ENCODE measurements at regions not wholly inside any gene's neighbourhood (a gene's known extent, or its start where the extent isn't known, plus 50 kb on each side); places are given as distances from the start of the nearest gene placed in this dataset.

DNA sequence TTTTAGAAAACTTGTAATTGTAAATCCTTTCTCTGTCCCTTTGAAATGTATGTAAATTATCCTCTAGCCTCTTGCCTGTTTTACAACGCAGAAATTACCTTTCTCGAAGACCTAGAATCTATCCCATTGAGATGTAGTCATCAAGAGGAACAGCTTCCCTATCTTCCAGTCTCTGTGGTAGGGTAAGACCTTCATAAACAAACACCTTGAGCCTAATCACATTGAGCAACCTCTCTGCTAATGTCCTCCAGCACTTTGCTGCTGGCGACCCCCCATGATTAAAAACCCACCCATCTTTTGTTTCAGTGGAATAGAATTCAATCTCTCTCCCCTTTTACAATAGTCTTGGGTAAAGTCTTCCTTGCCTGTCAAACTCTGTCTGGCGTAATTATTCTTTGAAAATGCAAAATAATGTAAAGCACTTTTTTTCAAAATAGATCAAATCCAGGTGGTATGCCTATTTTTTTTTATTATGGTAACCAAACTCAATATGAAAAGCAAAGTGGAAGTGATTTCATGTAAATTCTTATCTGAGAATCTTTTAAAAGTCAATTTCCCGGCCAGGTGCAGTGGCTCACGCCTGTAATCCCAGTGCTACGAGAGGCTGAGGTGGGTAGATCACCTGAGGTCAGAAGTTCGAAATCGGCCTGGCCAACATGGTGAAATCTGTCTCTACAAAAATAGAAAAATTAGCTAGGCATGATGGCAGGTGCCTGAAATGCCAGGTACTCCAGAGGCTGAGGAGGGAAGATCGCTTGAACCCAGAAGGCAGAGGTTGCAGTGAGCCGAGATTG is 237.9 kb downstream of the GRXCR1 start:
- Histone ChIP-seq H3K27me3 (ENCODE audit: insufficient read depth, poor library complexity, severe bottlenecking) (no peaks in the 10 kb centered on the region), H3K36me3 (ENCODE audit: low read depth) (no peaks in the 10 kb centered on the region), H3K27ac (ENCODE audit: poor library complexity, severe bottlenecking) (no peak overlapping the region), H3K9me3 (ENCODE audit: severe bottlenecking) (no peaks in the 10 kb centered on the region), H3K4me1 (ENCODE audit: insufficient read depth, poor library complexity, severe bottlenecking) (peaks cover 12% of the 10 kb centered on the region), H3K4me3 (ENCODE audit: severe bottlenecking) (no peak overlapping the region)
- no peak for ATAC-seq (ENCODE audit: low read depth)
- DNase-seq (ENCODE audit: low spot score): no peak
- TF ChIP-seq, protein P1, sequence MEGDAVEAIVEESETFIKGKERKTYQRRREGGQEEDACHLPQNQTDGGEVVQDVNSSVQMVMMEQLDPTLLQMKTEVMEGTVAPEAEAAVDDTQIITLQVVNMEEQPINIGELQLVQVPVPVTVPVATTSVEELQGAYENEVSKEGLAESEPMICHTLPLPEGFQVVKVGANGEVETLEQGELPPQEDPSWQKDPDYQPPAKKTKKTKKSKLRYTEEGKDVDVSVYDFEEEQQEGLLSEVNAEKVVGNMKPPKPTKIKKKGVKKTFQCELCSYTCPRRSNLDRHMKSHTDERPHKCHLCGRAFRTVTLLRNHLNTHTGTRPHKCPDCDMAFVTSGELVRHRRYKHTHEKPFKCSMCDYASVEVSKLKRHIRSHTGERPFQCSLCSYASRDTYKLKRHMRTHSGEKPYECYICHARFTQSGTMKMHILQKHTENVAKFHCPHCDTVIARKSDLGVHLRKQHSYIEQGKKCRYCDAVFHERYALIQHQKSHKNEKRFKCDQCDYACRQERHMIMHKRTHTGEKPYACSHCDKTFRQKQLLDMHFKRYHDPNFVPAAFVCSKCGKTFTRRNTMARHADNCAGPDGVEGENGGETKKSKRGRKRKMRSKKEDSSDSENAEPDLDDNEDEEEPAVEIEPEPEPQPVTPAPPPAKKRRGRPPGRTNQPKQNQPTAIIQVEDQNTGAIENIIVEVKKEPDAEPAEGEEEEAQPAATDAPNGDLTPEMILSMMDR (IDR thresholded peaks at IDR 0.05; ENCODE audit: poor library complexity, severe bottlenecking): no peak

DNA sequence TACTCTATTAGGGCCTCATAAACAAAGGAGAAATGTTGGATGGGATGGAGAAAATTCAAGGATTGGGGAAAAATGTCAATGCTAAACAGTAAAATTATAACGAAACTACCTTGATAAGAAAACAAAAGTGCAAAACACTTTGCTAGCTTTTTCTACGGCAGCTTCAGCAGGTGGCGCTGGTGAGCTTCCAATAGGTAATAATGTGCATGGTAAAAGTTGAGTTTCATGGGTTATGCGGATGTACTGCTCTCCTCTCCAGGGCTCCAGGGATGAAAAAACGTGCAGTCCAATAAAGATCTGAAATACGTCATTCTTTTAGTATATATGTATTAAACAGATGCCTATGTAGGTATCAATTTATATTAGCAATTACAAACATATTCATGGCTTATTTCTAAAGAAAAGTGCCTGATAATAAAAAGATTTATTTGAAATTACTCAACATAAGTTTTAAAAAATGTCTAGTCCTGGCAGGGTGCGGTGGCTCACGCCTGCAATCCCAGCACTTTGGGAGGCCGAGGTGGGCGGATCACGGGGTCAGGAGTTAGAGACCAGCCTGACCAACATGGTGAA is 239.6 kb downstream of the GRXCR1 start:
- ATAC-seq (ENCODE audit: low read depth): peak; percentile 68; the same call in 2 of the 3 replicates
- no peaks in the 10 kb centered on the region for H3K9me3 ChIP-seq (ENCODE audit: severe bottlenecking)
- TF ChIP-seq, protein P1 (IDR thresholded peaks at IDR 0.05; ENCODE audit: poor library complexity, severe bottlenecking): peak; percentile 92
- H3K27ac ChIP-seq (ENCODE audit: poor library complexity, severe bottlenecking): no peak overlapping the region
- H3K36me3 ChIP-seq (ENCODE audit: low read depth): no peaks in the 10 kb centered on the region
- no peak for DNase-seq (ENCODE audit: low spot score)
- no peak overlapping the region for H3K4me3 ChIP-seq (ENCODE audit: severe bottlenecking)
- H3K4me1 ChIP-seq (ENCODE audit: insufficient read depth, poor library complexity, severe bottlenecking): peaks cover 12% of the 10 kb centered on the region
- no peaks in the 10 kb centered on the region for H3K27me3 ChIP-seq (ENCODE audit: insufficient read depth, poor library complexity, severe bottlenecking)

DNA sequence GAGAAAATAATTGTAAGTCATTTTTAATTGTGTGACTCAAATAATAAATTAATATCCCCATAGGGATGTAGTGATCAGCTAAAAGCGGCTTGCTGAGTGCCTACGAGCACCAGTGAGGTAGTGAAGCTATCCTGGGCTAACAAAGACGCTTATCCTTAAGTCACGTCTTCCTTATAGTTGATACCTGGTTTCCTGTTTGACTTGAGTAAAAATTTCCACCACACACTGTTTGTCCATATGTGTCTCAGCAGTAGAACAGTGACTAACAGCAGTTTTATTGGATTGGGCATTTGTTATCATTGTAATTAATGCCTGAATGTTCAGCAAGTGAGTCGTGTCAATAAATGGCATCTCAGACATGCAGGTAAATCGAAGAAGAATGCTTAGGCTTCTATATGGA is 241.1 kb downstream of the GRXCR1 start:
- no peak for DNase-seq (ENCODE audit: low spot score)

DNA sequence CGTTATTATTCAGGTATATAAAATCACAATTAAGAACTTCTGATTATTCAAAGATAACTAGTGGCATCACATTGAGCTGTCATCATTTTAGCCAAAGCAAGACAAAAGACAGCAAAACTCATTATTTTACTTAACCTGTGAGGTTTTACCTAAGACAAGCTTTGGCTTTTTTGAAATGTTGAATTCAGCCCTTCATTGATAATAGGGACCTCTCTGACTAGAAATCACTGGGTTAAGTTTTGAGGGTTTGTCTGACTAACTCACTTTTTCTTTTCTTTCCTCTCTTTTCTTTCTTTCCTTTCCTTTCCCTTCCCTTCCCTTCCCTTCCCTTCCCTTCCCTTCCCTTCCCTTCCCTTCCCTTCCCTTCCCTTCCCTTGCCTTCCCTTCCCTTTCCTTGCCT is 244.2 kb downstream of the GRXCR1 start:
- DNase-seq (ENCODE audit: low spot score) (no peak), ATAC-seq (ENCODE audit: low read depth) (no peak)
- H3K4me3 ChIP-seq (ENCODE audit: severe bottlenecking): no peak overlapping the region
- H3K9me3 ChIP-seq (ENCODE audit: severe bottlenecking): no peaks in the 10 kb centered on the region
- H3K36me3 ChIP-seq (ENCODE audit: low read depth): no peaks in the 10 kb centered on the region
- H3K27ac ChIP-seq (ENCODE audit: poor library complexity, severe bottlenecking): no peak overlapping the region
- no peaks in the 10 kb centered on the region for H3K27me3 ChIP-seq (ENCODE audit: insufficient read depth, poor library complexity, severe bottlenecking)
- TF ChIP-seq, protein P1 (IDR thresholded peaks at IDR 0.05; ENCODE audit: poor library complexity, severe bottlenecking): no peak
- H3K4me1 ChIP-seq (ENCODE audit: insufficient read depth, poor library complexity, severe bottlenecking): peaks cover 7% of the 10 kb centered on the region

More for the DNA sequence above, 241.1 kb downstream of the GRXCR1 start:
- Histone ChIP-seq H3K27ac (ENCODE audit: poor library complexity, severe bottlenecking) (peak overlapping the region; percentile 5), H3K36me3 (ENCODE audit: low read depth) (no peaks in the 10 kb centered on the region), H3K9me3 (ENCODE audit: severe bottlenecking) (no peaks in the 10 kb centered on the region), H3K27me3 (ENCODE audit: insufficient read depth, poor library complexity, severe bottlenecking) (no peaks in the 10 kb centered on the region), H3K4me3 (ENCODE audit: severe bottlenecking) (no peak overlapping the region), H3K4me1 (ENCODE audit: insufficient read depth, poor library complexity, severe bottlenecking) (peaks cover 12% of the 10 kb centered on the region)
- TF ChIP-seq, protein P1 (IDR thresholded peaks at IDR 0.05; ENCODE audit: poor library complexity, severe bottlenecking): no peak
- ATAC-seq (ENCODE audit: low read depth): peak; percentile 61

DNA sequence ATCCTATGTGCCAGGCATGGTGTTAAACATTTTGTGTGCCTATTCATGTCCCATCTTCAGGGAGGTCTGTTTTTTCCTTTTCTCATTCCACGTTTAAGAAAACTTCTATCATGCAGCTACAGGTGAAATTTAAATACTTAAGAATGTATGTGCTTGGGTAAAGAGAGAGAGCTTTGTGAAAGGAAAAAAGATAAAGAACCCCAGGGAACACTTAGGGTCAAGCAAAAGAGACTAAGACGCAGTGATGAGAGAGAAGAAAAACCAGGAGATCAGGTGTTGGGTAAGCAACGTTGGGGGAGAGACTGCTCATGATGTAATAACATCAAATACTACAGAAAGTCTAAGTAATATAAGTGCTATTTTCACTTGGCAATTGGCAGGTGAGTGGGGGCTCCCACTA is 253.7 kb downstream of the GRXCR1 start:
- H3K4me3 ChIP-seq (ENCODE audit: severe bottlenecking): no peak overlapping the region
- H3K27ac ChIP-seq (ENCODE audit: poor library complexity, severe bottlenecking): no peak overlapping the region
- H3K27me3 ChIP-seq (ENCODE audit: insufficient read depth, poor library complexity, severe bottlenecking): no peaks in the 10 kb centered on the region
- ATAC-seq (ENCODE audit: low read depth) (no peak), DNase-seq (ENCODE audit: low spot score) (no peak)
- TF ChIP-seq, protein P1 (IDR thresholded peaks at IDR 0.05; ENCODE audit: poor library complexity, severe bottlenecking): no peak
- no peaks in the 10 kb centered on the region for H3K36me3 ChIP-seq (ENCODE audit: low read depth)
- no peaks in the 10 kb centered on the region for H3K4me1 ChIP-seq (ENCODE audit: insufficient read depth, poor library complexity, severe bottlenecking)
- no peaks in the 10 kb centered on the region for H3K9me3 ChIP-seq (ENCODE audit: severe bottlenecking)
